T-helper 2 cell treated with Interferon-gamma antibody and Interleukin-4, amounts not matched to agents 100 ng/mL and 5 ng/mL, for 36 hours (primary cell): ENCODE measurements at regions not wholly inside any gene's neighbourhood (a gene's known extent, or its start where the extent isn't known, plus 50 kb on each side); places are given as distances from the start of the nearest gene placed in this dataset.
"Not testable (repeated sequence)": the region's sequence is repeated elsewhere in the genome, so short reads cannot be mapped to it uniquely, and the experiment has no call there.

Experiments
- intact Hi-C: fragments of 100-400 bp; cut with micrococcal nuclease; formaldehyde crosslinking; loops from one replicate; pipeline ENCODE4 v1.15.1; 2023

GRCh38 chr15:47039225-47039624 lies 678.1 kb upstream of the SEMA6D start:
- intact Hi-C loops = no loop called here

DNA sequence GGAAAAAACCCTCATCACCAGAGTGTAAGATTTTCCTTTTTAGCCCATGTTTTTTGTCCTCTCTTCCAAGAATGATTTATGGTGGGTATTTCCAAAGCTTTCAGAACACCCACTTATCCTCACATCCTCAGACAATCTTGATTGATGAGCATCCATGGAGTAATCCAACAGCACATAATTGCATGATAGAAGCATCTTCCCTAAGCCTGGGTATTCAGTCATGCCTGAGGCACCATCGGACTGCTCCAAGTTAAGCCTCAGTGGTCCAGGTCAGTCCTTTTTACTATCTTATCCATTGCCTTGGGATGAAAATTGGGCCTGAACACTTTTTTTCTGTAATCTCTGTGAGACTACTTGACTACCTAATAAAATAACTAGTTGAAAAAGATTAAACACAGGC lies 676.0 kb upstream of the SEMA6D start:
- intact Hi-C loops = no loop called here

DNA sequence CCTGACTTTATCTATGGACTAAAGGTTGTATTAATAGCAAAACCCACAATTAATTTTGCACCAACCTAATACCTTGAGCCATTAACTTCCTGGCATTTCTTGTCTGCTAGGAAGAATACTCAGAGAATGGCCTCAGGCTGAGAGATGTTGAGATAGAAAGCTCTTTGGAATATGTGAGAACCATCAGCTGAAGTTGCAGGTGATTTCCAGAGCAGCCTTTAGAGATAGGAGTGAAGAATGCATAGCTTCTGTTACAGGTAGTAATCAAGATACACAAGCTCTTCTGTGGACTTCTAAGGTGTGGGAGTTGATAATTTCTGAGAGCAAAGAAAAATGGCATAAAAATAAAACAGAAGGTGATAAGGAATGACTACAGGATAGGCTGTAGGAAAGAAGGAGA lies 669.3 kb upstream of the SEMA6D start:
- intact Hi-C loops = not testable (repeated sequence)

GRCh38 chr15:47066392-47066791 lies 650.9 kb upstream of the SEMA6D start:
- intact Hi-C loops = no loop called here

DNA sequence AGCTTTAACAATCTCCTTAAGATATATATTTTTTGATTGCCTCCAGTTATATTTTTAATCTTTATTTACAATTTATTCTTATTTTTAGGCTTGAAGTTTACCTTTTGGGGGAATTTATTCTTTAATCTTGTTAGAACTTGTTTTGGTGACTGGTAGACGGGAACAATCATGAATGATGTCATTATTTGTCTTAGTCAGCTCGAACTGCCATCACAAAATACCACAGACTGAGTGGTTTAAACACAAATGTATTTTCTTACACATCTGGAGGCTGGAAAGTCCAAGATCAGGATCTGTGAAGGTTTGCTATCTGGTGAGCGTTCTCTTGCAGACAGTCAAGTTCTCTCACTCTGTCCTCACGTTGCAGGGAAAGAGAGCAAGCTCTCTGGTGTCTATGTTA lies 639.5 kb upstream of the SEMA6D start:
- intact Hi-C loops = not testable (repeated sequence)

DNA sequence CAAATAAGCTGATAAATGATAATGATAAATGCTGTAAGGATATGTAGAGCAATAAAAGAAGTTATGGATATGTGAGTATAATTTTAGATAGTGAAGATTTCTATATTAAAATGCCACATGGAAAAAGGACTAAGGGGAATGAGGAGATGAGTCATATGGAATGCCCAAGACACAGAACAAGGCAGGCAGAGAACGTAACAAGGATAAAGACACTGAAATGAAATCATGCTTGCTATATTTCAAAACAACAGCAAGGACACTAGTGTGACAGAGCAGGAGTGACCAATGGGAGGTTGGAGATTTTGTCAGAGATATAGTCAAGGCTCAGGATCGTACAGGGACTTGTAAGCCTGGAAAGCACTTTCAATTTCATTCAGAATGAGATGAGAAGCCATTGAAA lies 621.5 kb upstream of the SEMA6D start:
- intact Hi-C loops = no loop called here

- intact Hi-C loops = not testable (repeated sequence)
These were observed 618.8 kb upstream of the SEMA6D start for GRCh38 chr15:47098526-47098925.

- intact Hi-C loops = not testable (repeated sequence)
These were observed 617.5 kb upstream of the SEMA6D start for GRCh38 chr15:47099801-47100200.

DNA sequence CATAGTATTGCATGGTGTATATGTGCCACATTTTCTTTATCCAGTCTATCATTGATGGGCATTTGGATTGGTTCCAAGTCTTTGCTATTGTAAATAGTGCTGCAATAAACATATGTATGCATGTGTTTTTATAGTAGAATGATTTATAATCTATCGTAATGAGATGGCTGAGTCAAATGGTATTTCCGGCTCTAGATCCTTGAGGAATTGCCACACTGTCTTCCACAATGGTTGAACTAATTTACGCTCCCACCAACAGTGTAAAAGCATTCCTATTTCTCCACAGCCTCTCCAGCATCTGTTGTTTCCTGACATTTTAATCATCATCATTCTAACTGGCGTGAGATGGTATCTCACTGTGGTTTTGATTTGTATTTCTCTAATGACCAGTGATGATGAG lies 608.5 kb upstream of the SEMA6D start:
- intact Hi-C loops = not testable (repeated sequence)

- intact Hi-C loops = no loop called here
These were observed 600.6 kb upstream of the SEMA6D start for GRCh38 chr15:47116698-47117097.

GRCh38 chr15:47119349-47119748 lies 598.0 kb upstream of the SEMA6D start:
- intact Hi-C loops = no loop called here

DNA sequence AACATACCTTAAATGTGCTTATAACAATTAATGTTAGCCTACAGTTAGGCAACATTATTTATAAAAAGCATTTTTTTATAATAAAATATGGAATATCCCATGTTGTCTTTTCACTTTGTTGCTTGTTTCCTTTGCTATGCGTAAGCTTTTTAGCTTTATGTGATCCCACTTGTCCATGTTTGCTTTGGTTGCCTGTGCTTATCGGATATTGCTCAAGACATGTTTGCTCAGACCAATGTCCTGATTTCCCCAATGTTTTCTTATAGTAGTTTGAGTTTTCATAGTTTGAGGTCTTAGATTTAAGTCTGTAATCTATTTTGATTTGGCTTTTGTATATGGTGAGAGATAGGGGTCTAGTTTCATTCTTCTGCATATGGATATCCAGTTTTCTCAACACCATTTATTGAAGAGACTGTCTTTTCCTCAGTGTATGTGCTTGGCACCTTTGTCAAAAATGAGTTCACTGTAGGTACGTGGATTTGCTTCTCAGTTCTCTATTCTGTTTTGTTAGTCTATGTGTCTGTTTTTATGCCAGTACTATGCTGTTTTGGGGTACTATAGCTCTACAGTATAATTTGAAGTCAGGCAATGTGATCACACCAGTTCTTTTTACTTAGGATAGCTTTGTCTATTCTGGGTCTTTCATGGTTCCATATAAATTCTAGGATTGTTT lies 592.7 kb upstream of the SEMA6D start:
- intact Hi-C loops = no loop called here

- intact Hi-C loops = no loop called here
These were observed 588.3 kb upstream of the SEMA6D start for GRCh38 chr15:47129033-47129432.

GRCh38 chr15:47131450-47131849 lies 585.9 kb upstream of the SEMA6D start:
- intact Hi-C loops = not testable (repeated sequence)

- intact Hi-C loops = no loop called here
These were observed 582.0 kb upstream of the SEMA6D start for GRCh38 chr15:47135267-47135666.

GRCh38 chr15:47136236-47136635 lies 581.1 kb upstream of the SEMA6D start:
- intact Hi-C loops = no loop called here

DNA sequence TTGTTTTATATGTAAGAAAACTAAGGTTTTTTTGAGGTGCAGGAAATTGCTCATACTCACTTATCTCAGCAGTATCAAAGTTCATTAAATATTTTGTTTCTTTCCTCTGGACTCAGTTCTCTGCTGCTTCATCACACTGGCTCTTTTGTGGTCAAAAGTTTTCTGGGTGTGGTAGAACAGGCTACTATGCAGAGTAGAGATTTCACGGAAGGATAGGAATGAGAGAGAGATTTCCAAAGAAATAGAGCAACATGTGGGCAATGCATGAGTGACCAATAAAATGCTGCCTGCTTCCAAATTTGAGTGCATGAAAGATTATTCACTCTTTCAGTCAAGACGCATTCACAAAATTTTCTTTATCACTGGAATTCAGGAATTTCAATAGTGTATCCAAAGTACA lies 577.3 kb upstream of the SEMA6D start:
- intact Hi-C loops = no loop called here

DNA sequence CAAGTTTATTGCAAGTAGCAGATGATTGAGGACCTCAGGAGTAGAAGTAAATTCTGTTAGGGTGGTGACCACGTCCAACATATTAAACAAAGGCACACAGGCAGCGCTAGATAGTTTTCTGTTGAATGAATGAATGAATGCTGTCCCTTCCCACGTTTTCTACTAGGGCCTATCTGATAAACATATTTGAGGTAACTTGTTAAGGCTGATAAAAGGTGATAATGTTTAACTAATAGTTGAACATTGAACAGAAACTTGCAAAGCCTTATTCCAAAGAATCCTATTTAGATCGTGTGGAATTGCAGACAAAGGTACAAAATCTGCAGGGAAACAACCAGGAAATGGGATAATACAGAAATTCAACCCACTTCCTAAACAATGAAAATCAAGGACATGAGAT lies 559.5 kb upstream of the SEMA6D start:
- intact Hi-C loops = no loop called here

GRCh38 chr15:47158573-47158972 lies 558.7 kb upstream of the SEMA6D start:
- intact Hi-C loops = no loop called here

GRCh38 chr15:47177177-47177576 lies 540.1 kb upstream of the SEMA6D start:
- intact Hi-C loops = no loop called here

- intact Hi-C loops = no loop called here
These were observed 537.3 kb upstream of the SEMA6D start for GRCh38 chr15:47179988-47180387.

DNA sequence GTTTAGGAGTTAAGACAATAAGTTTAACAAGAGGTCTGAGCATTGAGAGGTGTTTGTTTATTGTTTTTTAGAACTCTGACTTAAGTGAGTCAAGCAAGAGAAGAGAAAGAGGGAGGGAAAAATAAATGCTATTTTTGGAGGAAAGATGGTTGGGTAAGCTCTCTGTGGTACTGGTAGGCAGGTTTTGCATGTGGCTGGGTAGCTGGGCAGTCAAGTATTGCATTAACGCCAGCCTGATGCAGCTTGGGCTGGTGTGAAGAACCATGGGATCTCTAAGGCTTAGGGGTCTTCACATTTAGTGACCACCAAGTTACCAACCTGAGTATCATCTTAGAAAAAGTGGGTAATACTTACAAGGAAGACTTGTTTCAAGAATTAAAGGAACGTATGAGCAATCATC lies 534.5 kb upstream of the SEMA6D start:
- intact Hi-C loops = no loop called here

DNA sequence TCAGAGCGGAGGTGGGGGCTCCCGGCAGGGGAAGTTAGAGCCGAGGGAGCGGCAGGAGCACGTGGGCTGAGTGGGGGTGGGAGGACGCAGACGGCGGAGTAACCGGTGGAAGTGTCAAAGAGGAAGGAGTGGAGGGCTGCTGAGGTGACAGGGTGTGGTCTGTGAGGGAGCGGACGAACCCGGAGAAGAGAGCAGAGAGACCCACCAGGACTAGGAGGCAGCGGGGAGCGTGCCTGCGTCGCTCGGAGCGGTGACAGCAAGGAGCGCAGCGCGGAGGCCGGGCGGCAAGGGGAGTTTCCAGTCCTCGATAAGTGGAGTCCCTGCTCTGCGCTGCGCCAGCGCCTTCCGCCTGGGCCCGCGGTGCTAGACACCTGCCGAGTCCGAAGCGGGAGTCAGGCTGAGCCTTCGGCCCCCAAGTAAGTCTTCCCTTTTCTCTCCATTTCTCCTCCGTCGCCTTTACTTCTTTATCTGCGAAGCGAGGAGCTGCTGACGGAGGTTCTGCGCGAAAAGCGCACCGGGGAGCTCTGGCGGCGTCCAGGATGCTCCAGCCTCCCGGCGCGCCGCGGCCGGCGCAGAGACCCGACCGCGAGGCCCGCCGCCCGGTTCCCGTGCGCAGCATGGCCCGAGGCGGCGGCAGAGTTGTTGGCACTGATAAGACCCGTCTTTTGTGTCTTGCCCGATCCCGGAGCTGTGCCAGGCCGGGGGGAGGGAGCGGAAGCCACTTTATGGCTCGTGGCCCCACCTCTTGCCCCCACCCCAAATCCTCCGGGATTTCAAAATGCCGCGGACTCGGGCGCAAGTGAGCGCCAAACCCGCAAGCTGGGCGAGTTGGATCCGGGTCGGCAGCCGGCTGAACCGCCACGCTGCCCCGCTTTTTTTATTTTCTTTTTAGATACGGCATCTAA lies 533.0 kb upstream of the SEMA6D start:
- intact Hi-C loops = no loop called here
